ENCODE measurements at regions not wholly inside any gene's neighbourhood (a gene's known extent, or its start where the extent isn't known, plus 50 kb on each side); places are given as distances from the start of the nearest gene placed in this dataset.

GRCh38 chr1:244137725-244138124 is 86.6 kb downstream of the ZBTB18 start:
- no peaks in the 10 kb centered on the region for H3K4me1 ChIP-seq (ENCODE audit: control insufficient read depth, insufficient read depth, low read length)
- no peak overlapping the region for H3K9ac ChIP-seq (ENCODE audit: low read depth, low read length)
- no peaks in the 10 kb centered on the region for H3K36me3 ChIP-seq (ENCODE audit: control insufficient read depth, insufficient read depth, low read length)
- no peak overlapping the region for H3K27ac ChIP-seq (ENCODE audit: low read depth, low read length)
- H3K9me3 ChIP-seq (ENCODE audit: control insufficient read depth, insufficient read depth, low read length) = no peaks in the 10 kb centered on the region
- no peaks in the 10 kb centered on the region for H3K27me3 ChIP-seq (ENCODE audit: control insufficient read depth, insufficient read depth, low read length)
- no peak overlapping the region for H3K4me3 ChIP-seq (ENCODE audit: low read depth, low read length)

- H3K36me3 ChIP-seq (ENCODE audit: control insufficient read depth, insufficient read depth, low read length) = no peaks in the 10 kb centered on the region
- no peaks in the 10 kb centered on the region for H3K27me3 ChIP-seq (ENCODE audit: control insufficient read depth, insufficient read depth, low read length)
- H3K27ac ChIP-seq (ENCODE audit: low read depth, low read length) = no peak overlapping the region
- H3K4me3 ChIP-seq (ENCODE audit: low read depth, low read length) = no peak overlapping the region
- no peaks in the 10 kb centered on the region for H3K9me3 ChIP-seq (ENCODE audit: control insufficient read depth, insufficient read depth, low read length)
- H3K9ac ChIP-seq (ENCODE audit: low read depth, low read length) = no peak overlapping the region
- no peaks in the 10 kb centered on the region for H3K4me1 ChIP-seq (ENCODE audit: control insufficient read depth, insufficient read depth, low read length)
Observed at GRCh38 chr1:244138399-244138798, 87.3 kb downstream of the ZBTB18 start.

GRCh38 chr1:244139655-244140054 is 88.6 kb downstream of the ZBTB18 start:
- no peaks in the 10 kb centered on the region for H3K27me3 ChIP-seq (ENCODE audit: control insufficient read depth, insufficient read depth, low read length)
- no peak overlapping the region for H3K27ac ChIP-seq (ENCODE audit: low read depth, low read length)
- no peak overlapping the region for H3K9ac ChIP-seq (ENCODE audit: low read depth, low read length)
- no peaks in the 10 kb centered on the region for H3K9me3 ChIP-seq (ENCODE audit: control insufficient read depth, insufficient read depth, low read length)
- no peak overlapping the region for H3K4me3 ChIP-seq (ENCODE audit: low read depth, low read length)
- no peaks in the 10 kb centered on the region for H3K36me3 ChIP-seq (ENCODE audit: control insufficient read depth, insufficient read depth, low read length)
- no peaks in the 10 kb centered on the region for H3K4me1 ChIP-seq (ENCODE audit: control insufficient read depth, insufficient read depth, low read length)

- Histone ChIP-seq H3K9ac (ENCODE audit: low read depth, low read length) (no peak overlapping the region), H3K27ac (ENCODE audit: low read depth, low read length) (no peak overlapping the region), H3K27me3 (ENCODE audit: control insufficient read depth, insufficient read depth, low read length) (no peaks in the 10 kb centered on the region), H3K4me1 (ENCODE audit: control insufficient read depth, insufficient read depth, low read length) (no peaks in the 10 kb centered on the region), H3K9me3 (ENCODE audit: control insufficient read depth, insufficient read depth, low read length) (no peaks in the 10 kb centered on the region), H3K4me3 (ENCODE audit: low read depth, low read length) (no peak overlapping the region), H3K36me3 (ENCODE audit: control insufficient read depth, insufficient read depth, low read length) (no peaks in the 10 kb centered on the region)
Observed at GRCh38 chr1:244140420-244140819, 89.3 kb downstream of the ZBTB18 start.

- H3K9ac ChIP-seq (ENCODE audit: low read depth, low read length) = no peak overlapping the region
- H3K9me3 ChIP-seq (ENCODE audit: control insufficient read depth, insufficient read depth, low read length) = no peaks in the 10 kb centered on the region
- no peak overlapping the region for H3K4me3 ChIP-seq (ENCODE audit: low read depth, low read length)
- H3K4me1 ChIP-seq (ENCODE audit: control insufficient read depth, insufficient read depth, low read length) = 0 out of 2 replicates have a peak, but pooled peaks cover 4% of the 10 kb centered on the region
- H3K27ac ChIP-seq (ENCODE audit: low read depth, low read length) = no peak overlapping the region
- H3K27me3 ChIP-seq (ENCODE audit: control insufficient read depth, insufficient read depth, low read length) = no peaks in the 10 kb centered on the region
- H3K36me3 ChIP-seq (ENCODE audit: control insufficient read depth, insufficient read depth, low read length) = no peaks in the 10 kb centered on the region
Observed at GRCh38 chr1:244144053-244144452, 93.0 kb downstream of the ZBTB18 start.

GRCh38 chr1:244150071-244150470 is 99.0 kb downstream of the ZBTB18 start:
- Histone ChIP-seq H3K27me3 (ENCODE audit: control insufficient read depth, insufficient read depth, low read length) (no peaks in the 10 kb centered on the region), H3K27ac (ENCODE audit: low read depth, low read length) (no peak overlapping the region), H3K4me3 (ENCODE audit: low read depth, low read length) (no peak overlapping the region), H3K9ac (ENCODE audit: low read depth, low read length) (no peak overlapping the region), H3K4me1 (ENCODE audit: control insufficient read depth, insufficient read depth, low read length) (peaks cover 6% of the 10 kb centered on the region; the same call in 1 of the 2 replicates), H3K9me3 (ENCODE audit: control insufficient read depth, insufficient read depth, low read length) (no peaks in the 10 kb centered on the region), H3K36me3 (ENCODE audit: control insufficient read depth, insufficient read depth, low read length) (no peaks in the 10 kb centered on the region)

GRCh38 chr1:244150665-244151064 is 99.6 kb downstream of the ZBTB18 start:
- H3K27ac ChIP-seq (ENCODE audit: low read depth, low read length) = no peak overlapping the region
- H3K9ac ChIP-seq (ENCODE audit: low read depth, low read length) = no peak overlapping the region
- H3K4me3 ChIP-seq (ENCODE audit: low read depth, low read length) = no peak overlapping the region

GRCh38 chr1:244151537-244151936 is 100.5 kb downstream of the ZBTB18 start:
- H3K4me1 ChIP-seq (ENCODE audit: control insufficient read depth, insufficient read depth, low read length) = peaks cover 2% of the 10 kb centered on the region; the same call in 1 of the 2 replicates
- no peak overlapping the region for H3K27ac ChIP-seq (ENCODE audit: low read depth, low read length)
- H3K9ac ChIP-seq (ENCODE audit: low read depth, low read length) = no peak overlapping the region
- H3K27me3 ChIP-seq (ENCODE audit: control insufficient read depth, insufficient read depth, low read length) = no peaks in the 10 kb centered on the region
- no peaks in the 10 kb centered on the region for H3K9me3 ChIP-seq (ENCODE audit: control insufficient read depth, insufficient read depth, low read length)
- no peak overlapping the region for H3K4me3 ChIP-seq (ENCODE audit: low read depth, low read length)
- H3K36me3 ChIP-seq (ENCODE audit: control insufficient read depth, insufficient read depth, low read length) = no peaks in the 10 kb centered on the region

More at GRCh38 chr1:244150665-244151064, 99.6 kb downstream of the ZBTB18 start:
- Histone ChIP-seq H3K4me1 (ENCODE audit: control insufficient read depth, insufficient read depth, low read length) (peaks cover 6% of the 10 kb centered on the region; the same call in 1 of the 2 replicates), H3K27me3 (ENCODE audit: control insufficient read depth, insufficient read depth, low read length) (no peaks in the 10 kb centered on the region), H3K9me3 (ENCODE audit: control insufficient read depth, insufficient read depth, low read length) (no peaks in the 10 kb centered on the region), H3K36me3 (ENCODE audit: control insufficient read depth, insufficient read depth, low read length) (no peaks in the 10 kb centered on the region)

GRCh38 chr1:244154508-244154871 is 103.4 kb downstream of the ZBTB18 start:
- no peak overlapping the region for H3K4me3 ChIP-seq (ENCODE audit: low read depth, low read length)
- no peaks in the 10 kb centered on the region for H3K36me3 ChIP-seq (ENCODE audit: control insufficient read depth, insufficient read depth, low read length)
- no peak overlapping the region for H3K27ac ChIP-seq (ENCODE audit: low read depth, low read length)
- H3K4me1 ChIP-seq (ENCODE audit: control insufficient read depth, insufficient read depth, low read length) = peaks cover 2% of the 10 kb centered on the region; the same call in 1 of the 2 replicates
- H3K9ac ChIP-seq (ENCODE audit: low read depth, low read length) = no peak overlapping the region
- H3K9me3 ChIP-seq (ENCODE audit: control insufficient read depth, insufficient read depth, low read length) = no peaks in the 10 kb centered on the region
- no peaks in the 10 kb centered on the region for H3K27me3 ChIP-seq (ENCODE audit: control insufficient read depth, insufficient read depth, low read length)

- Histone ChIP-seq H3K9ac (ENCODE audit: low read depth, low read length) (no peak overlapping the region), H3K36me3 (ENCODE audit: control insufficient read depth, insufficient read depth, low read length) (no peaks in the 10 kb centered on the region), H3K9me3 (ENCODE audit: control insufficient read depth, insufficient read depth, low read length) (no peaks in the 10 kb centered on the region), H3K4me1 (ENCODE audit: control insufficient read depth, insufficient read depth, low read length) (peaks cover 2% of the 10 kb centered on the region; the same call in 1 of the 2 replicates), H3K27ac (ENCODE audit: low read depth, low read length) (no peak overlapping the region), H3K27me3 (ENCODE audit: control insufficient read depth, insufficient read depth, low read length) (no peaks in the 10 kb centered on the region), H3K4me3 (ENCODE audit: low read depth, low read length) (no peak overlapping the region)
Observed at GRCh38 chr1:244154872-244155531, 103.9 kb downstream of the ZBTB18 start.

- Histone ChIP-seq H3K27ac (ENCODE audit: low read depth, low read length) (no peak overlapping the region), H3K9me3 (ENCODE audit: control insufficient read depth, insufficient read depth, low read length) (no peaks in the 10 kb centered on the region), H3K4me3 (ENCODE audit: low read depth, low read length) (no peak overlapping the region), H3K27me3 (ENCODE audit: control insufficient read depth, insufficient read depth, low read length) (no peaks in the 10 kb centered on the region), H3K4me1 (ENCODE audit: control insufficient read depth, insufficient read depth, low read length) (peaks cover 4% of the 10 kb centered on the region), H3K36me3 (ENCODE audit: control insufficient read depth, insufficient read depth, low read length) (no peaks in the 10 kb centered on the region), H3K9ac (ENCODE audit: low read depth, low read length) (no peak overlapping the region)
Observed at GRCh38 chr1:244155661-244156060, 104.6 kb downstream of the ZBTB18 start.
